ENCODE measurements at regions not wholly inside any gene's neighbourhood (a gene's known extent, or its start where the extent isn't known, plus 50 kb on each side); places are given as distances from the start of the nearest gene placed in this dataset.

GRCh38 chr4:28341784-28342183 lies 1481.1 kb downstream of the STIM2 start:
- TF ChIP-seq POLR2A (IDR thresholded peaks at IDR 0.05) (no peak), CTCF (IDR thresholded peaks at IDR 0.05) (no peak)

Measured in body of pancreas (tissue), 4 donors.